GM19455 (cell line): ENCODE measurements at regions not wholly inside any gene's neighbourhood (a gene's known extent, or its start where the extent isn't known, plus 50 kb on each side); places are given as distances from the start of the nearest gene placed in this dataset.
"Not testable (repeated sequence)": the region's sequence is repeated elsewhere in the genome, so short reads cannot be mapped to it uniquely, and the experiment has no call there.

Experiments used
- ATAC-seq: cut with Tn5 transposase; IDR thresholded peaks from one replicate; pipeline ENCODE4 v1.9.1; 2021; ENCODE audit not compliant: unreplicated experiment

DNA sequence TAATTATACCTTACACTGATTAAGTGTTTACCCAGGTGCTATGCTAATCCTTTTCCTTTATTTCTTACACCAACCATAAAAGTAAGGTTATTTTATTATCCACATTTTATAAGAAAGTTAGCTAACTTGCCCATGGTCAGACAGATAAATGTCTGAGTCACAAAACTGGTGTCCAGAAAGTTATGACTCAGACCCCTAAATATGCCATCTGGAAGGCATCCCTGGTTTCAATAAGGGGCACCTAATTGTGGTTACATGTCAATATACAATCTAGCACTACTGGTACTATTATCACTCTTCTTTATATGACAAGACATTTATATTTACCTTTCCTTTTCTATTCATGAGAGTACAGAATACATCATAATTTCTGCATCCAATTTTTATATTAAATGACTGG lies 496.5 kb upstream of the ADGRL2 start:
- ATAC-seq = no peak

DNA sequence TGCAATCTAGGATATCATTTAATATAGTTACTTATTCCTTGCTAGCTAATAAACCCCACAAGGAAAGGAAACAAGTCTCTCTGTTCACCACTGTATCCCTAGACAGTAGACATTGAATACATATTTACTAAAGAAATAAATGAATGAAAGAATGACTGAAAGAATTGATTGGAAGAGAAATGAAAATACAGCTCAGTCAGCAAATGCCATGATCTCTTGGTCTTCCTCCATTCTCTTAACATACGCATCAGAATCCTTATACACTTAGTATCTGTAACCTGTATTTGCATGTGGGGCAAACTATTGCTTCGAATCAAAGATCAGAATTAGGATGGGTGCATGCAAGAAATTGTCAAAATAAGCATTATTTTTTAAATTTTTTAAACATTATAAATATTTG lies 500.8 kb upstream of the ADGRL2 start:
- ATAC-seq = no peak

DNA sequence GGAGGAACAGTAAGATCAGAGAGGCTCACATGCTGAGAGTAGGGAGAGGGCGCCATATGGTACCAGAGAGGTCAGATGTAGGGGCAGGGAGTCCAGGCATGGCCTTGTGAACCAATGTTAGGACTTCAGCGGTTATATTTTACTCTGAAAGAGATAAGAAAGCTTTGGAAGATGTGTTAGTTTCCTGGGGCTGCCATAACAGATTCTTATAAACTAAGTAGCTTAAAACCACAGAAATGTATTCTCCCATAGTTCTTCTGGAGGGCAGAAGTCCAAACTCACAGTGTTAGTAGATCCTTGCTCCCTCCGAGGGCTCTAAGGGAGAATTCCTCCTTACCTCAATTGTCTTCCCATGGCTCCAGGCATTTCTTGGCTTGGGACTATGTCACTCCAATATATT lies 502.5 kb upstream of the ADGRL2 start:
- ATAC-seq = no peak

GRCh38 chr1:81296601-81297000 lies 504.1 kb upstream of the ADGRL2 start:
- ATAC-seq = no peak

- no peak for ATAC-seq
These were observed 510.4 kb upstream of the ADGRL2 start for GRCh38 chr1:81290326-81290725.

DNA sequence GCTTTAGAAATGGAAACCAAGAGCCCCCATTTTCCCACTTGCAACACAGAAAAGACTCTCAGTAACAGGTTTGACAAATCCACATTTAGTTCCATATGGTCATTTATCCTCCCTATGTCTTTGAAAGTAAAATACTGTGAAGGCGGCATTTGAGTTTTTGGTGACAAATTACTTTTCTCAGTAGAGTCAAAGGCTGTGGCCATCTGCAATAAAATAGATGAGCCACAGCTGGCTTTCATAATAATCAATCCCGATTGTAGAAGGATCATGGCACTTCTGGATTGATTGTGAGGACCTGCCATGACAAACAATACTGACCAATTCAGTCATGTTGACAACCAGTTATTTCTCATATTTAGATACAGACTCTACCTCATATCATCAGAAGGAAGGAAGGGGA lies 512.0 kb upstream of the ADGRL2 start:
- no peak for ATAC-seq

DNA sequence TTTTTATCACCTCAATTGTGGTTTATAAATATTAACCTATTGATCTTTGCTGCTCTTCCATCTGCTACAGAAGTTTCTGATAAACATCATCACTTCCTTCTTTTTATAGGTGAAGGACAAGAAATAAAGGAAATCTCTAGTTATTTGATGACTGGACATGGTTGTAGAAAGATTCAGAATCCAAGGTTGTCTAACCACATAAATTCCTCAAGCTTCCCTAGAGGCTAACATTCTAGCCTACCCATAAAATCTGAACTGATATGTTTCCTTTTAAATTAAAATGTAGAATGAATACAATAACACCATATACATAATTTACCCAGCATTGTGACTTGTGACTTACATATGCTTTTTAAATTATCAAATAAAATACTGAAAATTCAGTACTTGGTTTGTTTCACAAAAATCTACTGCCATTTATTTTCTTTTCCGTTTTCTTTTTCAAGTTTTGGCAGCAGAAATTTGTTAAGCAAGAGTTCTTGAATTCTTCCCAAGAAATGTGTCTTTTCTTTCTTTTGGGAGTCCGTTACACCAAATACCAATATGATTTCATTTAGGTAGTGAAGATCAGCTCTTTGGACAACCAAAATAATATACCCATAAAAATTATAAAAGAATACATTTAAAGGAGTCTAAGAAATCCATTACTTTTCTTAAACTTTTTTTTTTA lies 513.2 kb upstream of the ADGRL2 start:
- ATAC-seq = no peak

- ATAC-seq = no peak
These were observed 530.7 kb upstream of the ADGRL2 start for GRCh38 chr1:81270051-81270450.

GRCh38 chr1:81264976-81265375 lies 535.8 kb upstream of the ADGRL2 start:
- ATAC-seq = no peak

DNA sequence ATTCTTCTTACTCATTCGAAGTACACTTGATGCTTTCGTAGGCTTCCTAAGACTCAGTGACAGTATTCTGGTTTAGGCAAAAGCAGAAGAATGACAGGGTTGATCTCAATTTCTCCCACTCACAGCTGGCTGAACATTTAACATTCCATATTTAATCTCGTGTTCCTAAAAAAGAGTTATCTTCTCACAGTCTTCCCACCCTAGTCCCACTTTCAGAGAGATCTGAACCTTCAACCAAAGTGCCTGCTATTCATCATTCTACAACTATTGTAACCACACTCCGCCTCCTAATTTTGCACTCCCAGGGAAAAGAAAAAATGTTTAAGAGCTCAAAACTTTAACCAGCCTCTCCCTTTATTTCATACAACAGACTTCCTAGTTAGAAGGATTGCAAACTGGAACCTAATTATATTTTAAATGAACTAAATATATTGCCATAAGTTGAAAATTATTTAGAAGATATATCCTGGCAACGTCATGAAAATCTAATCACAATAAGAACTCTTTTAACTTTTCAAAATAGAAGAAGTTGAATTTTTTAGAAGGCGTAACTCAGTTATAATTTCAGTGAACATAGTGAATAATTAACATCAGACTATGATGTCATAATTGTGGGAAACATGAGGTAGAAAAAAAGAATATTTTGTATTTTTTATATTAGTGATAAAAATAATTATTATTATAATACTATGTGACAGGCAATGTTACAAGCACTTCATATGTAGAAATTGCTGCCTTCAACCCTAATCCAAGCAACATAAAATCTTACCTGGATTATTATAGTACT lies 540.9 kb upstream of the ADGRL2 start:
- no peak for ATAC-seq

- no peak for ATAC-seq
These were observed 546.2 kb upstream of the ADGRL2 start for GRCh38 chr1:81254560-81254959.

GRCh38 chr1:81254068-81254467 lies 546.7 kb upstream of the ADGRL2 start:
- ATAC-seq = no peak

DNA sequence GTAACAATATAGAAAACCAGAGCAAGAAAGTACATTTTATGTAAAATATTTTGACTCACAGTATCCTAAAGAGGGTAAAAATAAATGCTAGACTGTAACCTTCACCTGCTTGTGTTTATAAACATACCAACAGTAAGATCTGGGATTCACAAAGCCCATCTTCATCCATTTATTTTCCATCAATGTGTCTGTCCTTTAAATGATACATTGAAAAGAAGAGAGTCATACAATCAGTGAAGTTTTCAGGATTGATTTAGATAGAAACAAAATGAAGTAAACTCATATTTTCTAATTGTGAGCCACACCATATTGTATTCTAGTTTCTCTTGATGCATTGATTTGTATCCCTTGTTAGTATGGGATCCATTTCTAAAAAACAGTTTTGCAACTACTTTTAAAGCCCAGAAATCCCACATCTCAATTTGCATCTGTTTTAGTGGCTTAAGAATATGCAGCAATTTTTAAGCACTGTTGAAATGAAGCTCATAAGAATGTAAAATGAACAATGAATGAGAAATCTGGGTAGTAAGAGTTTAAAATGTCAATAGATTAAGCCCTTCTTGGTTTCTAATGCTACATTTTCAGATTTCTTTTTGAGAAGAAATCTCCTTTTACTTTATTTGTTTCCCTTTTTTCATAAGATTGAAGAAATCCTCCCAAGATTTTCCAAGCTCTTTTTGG lies 548.1 kb upstream of the ADGRL2 start:
- no peak for ATAC-seq

DNA sequence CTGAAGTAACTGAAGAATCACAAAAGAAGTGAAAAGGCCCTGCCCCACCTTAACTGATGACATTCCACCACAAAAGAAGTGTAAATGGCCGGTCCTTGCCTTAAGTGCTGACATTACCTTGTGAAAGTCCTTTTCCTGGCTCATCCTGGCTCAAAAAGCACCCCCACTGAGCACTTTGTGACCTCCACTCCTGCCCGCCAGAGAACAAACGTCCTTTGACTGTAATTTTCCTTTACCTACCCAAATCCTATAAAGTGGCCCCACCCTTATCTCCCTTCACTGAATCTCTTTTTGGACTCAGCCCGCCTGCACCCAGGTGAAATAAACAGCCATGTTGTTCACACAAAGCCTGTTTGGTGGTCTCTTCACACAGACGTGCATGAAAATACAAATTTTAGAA lies 549.9 kb upstream of the ADGRL2 start:
- not testable (repeated sequence) for ATAC-seq

- not testable (repeated sequence) for ATAC-seq
These were observed 555.5 kb upstream of the ADGRL2 start for GRCh38 chr1:81245084-81245715.

DNA sequence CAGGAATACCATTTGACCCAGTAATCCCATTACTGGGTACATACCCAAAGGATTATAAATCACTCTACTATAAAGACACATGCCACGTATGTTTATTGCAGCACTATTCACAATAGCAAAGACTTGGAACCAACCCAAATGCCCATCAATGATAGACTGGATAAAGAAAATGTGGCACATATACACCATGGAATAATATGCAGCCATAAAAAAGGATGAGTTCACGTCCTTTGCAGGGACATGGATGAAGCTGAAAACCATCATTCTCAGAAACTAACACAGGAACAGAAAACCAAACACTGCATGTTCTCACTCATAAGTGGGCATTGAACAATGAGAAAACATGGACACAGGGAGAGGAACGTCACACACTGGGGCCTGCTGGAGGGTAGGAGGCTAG lies 556.1 kb upstream of the ADGRL2 start:
- ATAC-seq = not testable (repeated sequence)

DNA sequence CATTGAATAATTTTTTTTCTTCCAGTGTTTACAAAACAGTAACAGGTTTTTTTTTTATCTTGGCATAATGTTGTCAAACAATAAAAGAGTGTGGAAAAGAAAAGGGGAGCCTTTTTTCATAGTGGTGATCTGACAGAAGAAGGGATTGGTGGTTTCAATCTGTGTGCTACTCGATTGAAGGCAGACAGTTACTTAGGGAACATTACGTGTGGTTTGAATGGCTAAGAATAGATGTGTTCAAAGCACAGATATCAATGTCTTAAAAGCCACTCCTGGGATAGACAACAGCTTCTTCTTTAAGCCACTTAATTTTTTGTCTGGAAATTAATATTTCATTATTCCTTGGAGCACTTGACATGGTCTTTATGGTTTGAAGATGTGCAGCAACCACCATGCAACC lies 558.6 kb upstream of the ADGRL2 start:
- no peak for ATAC-seq

DNA sequence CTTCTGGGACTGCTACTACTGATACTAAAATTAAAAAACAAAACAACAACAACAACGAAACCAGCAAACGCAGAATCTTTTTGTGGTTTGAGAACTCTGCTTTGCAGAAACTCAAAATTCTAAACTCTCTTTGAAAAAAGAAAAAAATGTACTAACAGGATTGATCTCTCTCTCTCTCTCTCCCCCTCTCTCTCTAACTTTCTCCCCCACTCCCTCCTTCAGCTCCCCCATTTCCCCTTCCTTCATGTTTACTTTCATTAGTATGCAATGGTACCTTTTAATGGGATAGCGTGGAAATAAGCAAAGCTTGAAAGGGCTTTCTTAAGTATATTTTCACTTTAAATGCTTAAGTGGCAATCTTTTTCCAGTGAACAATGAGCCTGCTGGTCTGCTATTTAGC lies 562.6 kb upstream of the ADGRL2 start:
- ATAC-seq = no peak

GRCh38 chr1:81237473-81238089 lies 563.2 kb upstream of the ADGRL2 start:
- no peak for ATAC-seq

GRCh38 chr1:81234237-81234636 lies 566.5 kb upstream of the ADGRL2 start:
- no peak for ATAC-seq

GRCh38 chr1:81233591-81233990 lies 567.1 kb upstream of the ADGRL2 start:
- no peak for ATAC-seq
